ENCODE measurements at regions not wholly inside any gene's neighbourhood (a gene's known extent, or its start where the extent isn't known, plus 50 kb on each side); places are given as distances from the start of the nearest gene placed in this dataset.
A peak's percentile ranks its signal among the peaks of the same experiment; 100 is the strongest.

GRCh38 chr3:177329854-177330253 lies 132.6 kb upstream of the TBL1XR1 start:
- no peaks in the 10 kb centered on the region for H3K36me3 ChIP-seq
- no peaks in the 10 kb centered on the region for H3K27me3 ChIP-seq
- no peak overlapping the region for H3K4me3 ChIP-seq
- no peaks in the 10 kb centered on the region for H3K9me3 ChIP-seq
- TF ChIP-seq, protein P1, sequence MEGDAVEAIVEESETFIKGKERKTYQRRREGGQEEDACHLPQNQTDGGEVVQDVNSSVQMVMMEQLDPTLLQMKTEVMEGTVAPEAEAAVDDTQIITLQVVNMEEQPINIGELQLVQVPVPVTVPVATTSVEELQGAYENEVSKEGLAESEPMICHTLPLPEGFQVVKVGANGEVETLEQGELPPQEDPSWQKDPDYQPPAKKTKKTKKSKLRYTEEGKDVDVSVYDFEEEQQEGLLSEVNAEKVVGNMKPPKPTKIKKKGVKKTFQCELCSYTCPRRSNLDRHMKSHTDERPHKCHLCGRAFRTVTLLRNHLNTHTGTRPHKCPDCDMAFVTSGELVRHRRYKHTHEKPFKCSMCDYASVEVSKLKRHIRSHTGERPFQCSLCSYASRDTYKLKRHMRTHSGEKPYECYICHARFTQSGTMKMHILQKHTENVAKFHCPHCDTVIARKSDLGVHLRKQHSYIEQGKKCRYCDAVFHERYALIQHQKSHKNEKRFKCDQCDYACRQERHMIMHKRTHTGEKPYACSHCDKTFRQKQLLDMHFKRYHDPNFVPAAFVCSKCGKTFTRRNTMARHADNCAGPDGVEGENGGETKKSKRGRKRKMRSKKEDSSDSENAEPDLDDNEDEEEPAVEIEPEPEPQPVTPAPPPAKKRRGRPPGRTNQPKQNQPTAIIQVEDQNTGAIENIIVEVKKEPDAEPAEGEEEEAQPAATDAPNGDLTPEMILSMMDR (IDR thresholded peaks at IDR 0.05) = no peak
- H3K27ac ChIP-seq = peak overlapping the region; percentile 34 to 44
- intact Hi-C loops (cut with DNase I) = no loop called here
- peaks cover 0 to 19% of the 10 kb centered on the region in 2 donors for H3K4me1 ChIP-seq
- DNase-seq (ENCODE audit: low spot score in 2 of 2) = no peak

DNA sequence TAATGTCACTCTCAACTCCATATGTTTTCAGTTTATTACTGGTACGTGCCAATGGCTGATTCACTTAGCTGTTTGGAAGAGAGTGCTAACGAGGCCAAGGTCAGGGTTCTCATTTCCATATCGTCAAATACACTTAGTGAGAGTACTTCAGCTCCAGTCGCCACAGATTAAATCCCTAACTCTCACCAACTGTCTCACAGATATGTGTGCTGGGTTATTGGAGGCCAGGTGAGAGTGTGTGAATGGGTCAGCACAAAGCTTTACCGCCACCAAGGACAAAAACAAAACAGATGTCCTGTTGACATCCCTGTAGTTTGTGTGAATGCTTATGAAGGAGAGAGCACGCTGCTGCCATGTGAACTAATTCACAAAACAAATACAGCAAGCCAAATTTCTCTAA lies 133.5 kb upstream of the TBL1XR1 start:
- Histone ChIP-seq H3K36me3 (no peaks in the 10 kb centered on the region), H3K4me3 (no peak overlapping the region), H3K27me3 (no peaks in the 10 kb centered on the region), H3K9me3 (no peaks in the 10 kb centered on the region), H3K4me1 (peaks cover 0 to 24% of the 10 kb centered on the region in 2 donors), H3K27ac (no peak overlapping the region)
- intact Hi-C loops (cut with DNase I) = no loop called here
- no peak for DNase-seq (ENCODE audit: low spot score in 2 of 2)
- TF ChIP-seq, protein P1 (IDR thresholded peaks at IDR 0.05) = no peak

DNA sequence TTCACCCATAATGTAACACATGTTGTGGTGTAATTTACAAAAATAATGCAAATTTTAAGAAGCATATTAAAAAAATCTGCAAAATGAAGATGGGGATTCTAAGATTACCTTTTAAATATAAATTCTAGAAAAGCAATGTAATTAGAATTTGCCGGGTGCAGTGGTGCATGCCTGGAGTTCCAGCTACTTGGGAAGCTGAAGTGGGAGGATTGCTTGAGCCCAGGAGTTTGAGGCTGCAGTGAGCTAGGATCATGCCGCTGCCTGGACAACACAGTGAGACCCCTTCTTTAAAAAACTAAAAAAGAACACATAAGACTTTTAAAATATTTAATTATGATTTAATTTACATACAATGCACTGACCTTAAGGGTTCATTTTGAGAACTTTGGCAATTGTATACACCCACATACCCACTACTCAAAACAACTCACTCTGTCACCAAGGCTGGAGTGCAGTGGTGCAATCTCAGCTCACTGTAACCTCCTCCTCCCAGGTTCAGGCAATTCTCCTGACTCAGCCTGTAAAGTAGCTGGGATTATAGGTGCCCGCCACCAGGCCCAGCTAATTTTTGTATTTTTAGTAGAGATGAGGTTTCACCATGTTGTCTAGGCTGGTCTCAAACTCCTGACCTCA lies 134.0 kb upstream of the TBL1XR1 start:
- Histone ChIP-seq H3K36me3 (no peaks in the 10 kb centered on the region), H3K27me3 (no peaks in the 10 kb centered on the region), H3K4me3 (no peak overlapping the region), H3K4me1 (peaks cover 0 to 29% of the 10 kb centered on the region in 2 donors), H3K27ac (no peak overlapping the region), H3K9me3 (no peaks in the 10 kb centered on the region)
- DNase-seq (ENCODE audit: low spot score in 2 of 2) = no peak
- TF ChIP-seq, protein P1 (IDR thresholded peaks at IDR 0.05) = no peak
- intact Hi-C loops (cut with DNase I) = no loop called here

DNA sequence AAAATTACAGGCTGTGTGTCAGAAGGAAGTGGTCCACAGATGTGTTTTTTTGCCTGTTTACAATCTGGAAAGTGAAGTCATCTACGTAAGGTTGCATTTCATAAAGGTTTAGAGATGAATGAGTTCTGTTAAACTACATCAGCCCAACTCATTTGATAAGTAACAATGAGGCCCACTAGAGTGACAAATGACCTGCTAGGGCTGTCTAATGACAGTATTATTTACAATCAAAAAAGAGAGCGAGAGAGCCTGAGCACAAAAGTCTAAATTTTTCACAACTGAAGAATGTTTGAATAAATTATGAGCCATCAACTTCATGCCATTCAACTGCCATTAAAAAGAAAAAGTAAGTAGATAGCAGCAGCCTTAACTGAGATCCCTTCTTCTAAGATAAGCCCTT lies 135.7 kb upstream of the TBL1XR1 start:
- intact Hi-C loops (cut with DNase I) = no loop called here
- H3K4me1 ChIP-seq = peaks cover 0 to 34% of the 10 kb centered on the region in 2 donors
- H3K9me3 ChIP-seq = no peaks in the 10 kb centered on the region
- TF ChIP-seq, protein P1 (IDR thresholded peaks at IDR 0.05) = no peak
- H3K27me3 ChIP-seq = no peaks in the 10 kb centered on the region
- no peaks in the 10 kb centered on the region for H3K36me3 ChIP-seq
- no peak overlapping the region for H3K4me3 ChIP-seq
- no peak overlapping the region for H3K27ac ChIP-seq
- DNase-seq (ENCODE audit: low spot score in 2 of 2) = no peak

DNA sequence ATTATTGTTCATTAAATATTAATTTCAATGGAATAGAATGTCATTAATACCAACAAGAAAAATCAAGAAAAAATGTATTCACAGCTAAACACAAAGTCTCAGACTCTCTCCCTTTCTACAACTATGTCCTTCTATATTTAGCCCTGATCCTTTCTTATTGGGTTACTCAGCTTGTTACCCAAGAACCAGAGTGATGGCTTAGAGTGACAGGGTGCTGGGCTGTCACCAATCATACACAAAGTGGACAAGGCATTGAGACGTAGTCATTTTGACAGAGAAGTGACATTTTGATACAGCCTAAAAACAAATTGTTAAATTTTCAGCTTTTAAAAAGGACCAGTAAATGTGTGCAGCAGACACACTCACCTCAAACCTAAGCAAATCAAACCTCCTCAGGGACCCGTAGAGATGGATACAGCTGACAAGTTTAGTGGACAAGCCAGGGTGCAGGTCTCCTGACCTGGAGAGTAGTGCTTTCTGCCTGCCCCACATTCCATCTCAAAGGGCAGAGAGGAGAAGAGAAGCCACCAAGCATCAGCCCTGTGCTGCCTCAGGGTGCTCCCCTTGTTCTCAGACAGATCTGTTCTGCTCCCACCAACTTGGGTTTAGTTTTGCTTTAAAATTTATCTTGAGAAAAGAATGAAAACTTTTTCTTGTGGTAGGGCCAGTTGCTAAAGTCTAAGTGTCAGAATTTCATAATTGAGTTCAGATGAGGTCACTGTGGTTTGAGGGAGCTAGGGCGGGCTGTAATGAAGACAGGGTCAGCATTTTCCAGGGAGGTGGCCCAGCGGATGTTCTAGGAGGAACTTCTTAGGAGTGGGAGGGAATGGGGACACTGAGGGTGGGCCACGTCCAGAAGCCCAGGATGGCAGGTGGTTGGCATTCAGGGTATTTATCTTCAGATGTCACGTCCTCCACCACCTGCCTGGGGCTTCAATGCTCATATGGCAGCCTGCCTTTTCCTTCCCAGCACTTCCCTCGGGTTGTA lies 136.5 kb upstream of the TBL1XR1 start:
- DNase-seq (ENCODE audit: low spot score in 2 of 2) = peak in 1 of 2 donors; percentile 72
- TF ChIP-seq, protein P1 (IDR thresholded peaks at IDR 0.05) = no peak
- Histone ChIP-seq H3K36me3 (no peaks in the 10 kb centered on the region), H3K9me3 (no peaks in the 10 kb centered on the region), H3K4me1 (peaks cover 0 to 40% of the 10 kb centered on the region in 2 donors), H3K27me3 (no peaks in the 10 kb centered on the region), H3K27ac (peak overlapping the region; percentile 32 to 58), H3K4me3 (no peak overlapping the region)
- intact Hi-C loops (cut with DNase I) = loop anchor here (2.0 kb wide), 1 partner anchor 41 kb away; no protein-coding TSS in a partner anchor

Measured in ascending aorta (tissue), 2 donors.